Activated T-cell treated with anti-CD3 and anti-CD28 coated beads, Interleukin-2, amount 50 U/mL, for 4 hours (primary cell): ENCODE measurements at regions not wholly inside any gene's neighbourhood (a gene's known extent, or its start where the extent isn't known, plus 50 kb on each side); places are given as distances from the start of the nearest gene placed in this dataset.

ENCODE experiments used
- ATAC-seq, 2 donors: fragments of 200-7000 bp; cut with Tn5 transposase; one replicate each; pipeline ENCODE4 v1.10.0; 2021
- DNase-seq: peaks from one replicate; pipeline ENCODE4 v3.0.0-alpha.2; 2020
- H3K27me3 Mint-ChIP-seq: one replicate; pipeline ENCODE4 v1.8.0; 2021; ENCODE audit warnings: low read depth, mixed read lengths
- H3K36me3 Mint-ChIP-seq: one replicate; pipeline ENCODE4 v1.8.0; 2022; ENCODE audit warnings: mixed read lengths; ENCODE audit not compliant: insufficient read depth
- H3K4me1 Mint-ChIP-seq: one replicate; pipeline ENCODE4 v1.8.0; 2021; ENCODE audit warnings: low read depth, mixed read lengths
- H3K4me3 Mint-ChIP-seq: one replicate; pipeline ENCODE4 v1.8.0; 2021; ENCODE audit warnings: mild to moderate bottlenecking, moderate library complexity, mixed read lengths
- H3K9me3 Mint-ChIP-seq: one replicate; pipeline ENCODE4 v1.8.0; 2021; ENCODE audit warnings: mixed read lengths

DNA sequence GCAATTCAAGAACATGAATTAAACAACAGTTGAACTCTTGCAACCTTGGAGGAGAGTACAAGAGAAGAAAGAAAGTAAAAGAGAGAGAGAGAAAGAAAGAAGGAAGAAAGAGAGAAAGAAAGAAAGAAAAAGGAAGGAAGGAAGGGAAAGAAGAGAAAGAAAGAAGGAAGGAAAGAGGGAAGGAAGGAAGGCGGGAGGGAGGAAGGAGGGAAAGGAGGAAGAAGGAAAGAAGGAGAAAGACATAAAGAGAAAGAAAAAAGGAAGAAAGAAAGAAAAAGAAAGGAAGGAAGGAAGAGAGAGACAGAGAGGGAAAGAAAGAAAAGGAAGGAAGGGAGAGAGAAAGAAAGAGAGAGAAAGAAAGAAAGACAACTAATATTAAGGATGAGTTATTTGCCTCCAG lies 1106.7 kb downstream of the TYW1 start:
- ATAC-seq (no peak), DNase-seq (no peak)
- H3K36me3 Mint-ChIP-seq: no peaks in the 10 kb centered on the region
- no peak overlapping the region for H3K4me3 Mint-ChIP-seq
- no peaks in the 10 kb centered on the region for H3K27me3 Mint-ChIP-seq
- peaks cover 7% of the 10 kb centered on the region for H3K9me3 Mint-ChIP-seq
- no peaks in the 10 kb centered on the region for H3K4me1 Mint-ChIP-seq

DNA sequence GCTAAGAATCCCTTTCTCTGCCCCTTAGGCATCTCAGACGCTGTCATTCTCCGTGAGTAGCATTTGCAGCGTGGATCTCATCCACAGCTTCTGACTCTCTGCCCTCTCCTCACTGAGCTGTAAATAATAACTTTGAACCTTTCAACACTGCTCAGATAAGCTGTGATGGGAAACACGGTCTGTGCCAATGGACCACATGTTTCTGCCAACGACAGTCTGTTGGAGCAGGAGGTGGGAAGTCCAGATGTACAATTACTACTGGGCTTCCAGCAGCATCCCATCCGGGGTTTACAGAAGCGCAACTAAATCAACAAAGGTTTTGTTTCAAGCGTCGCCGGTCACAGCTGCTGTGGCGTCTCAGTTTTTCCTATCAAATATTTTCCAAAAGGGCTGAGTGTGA lies 1110.6 kb downstream of the TYW1 start:
- no peaks in the 10 kb centered on the region for H3K36me3 Mint-ChIP-seq
- ATAC-seq (no peak), DNase-seq (no peak)
- no peaks in the 10 kb centered on the region for H3K9me3 Mint-ChIP-seq
- no peaks in the 10 kb centered on the region for H3K4me1 Mint-ChIP-seq
- H3K27me3 Mint-ChIP-seq: no peaks in the 10 kb centered on the region
- H3K4me3 Mint-ChIP-seq: no peak overlapping the region

DNA sequence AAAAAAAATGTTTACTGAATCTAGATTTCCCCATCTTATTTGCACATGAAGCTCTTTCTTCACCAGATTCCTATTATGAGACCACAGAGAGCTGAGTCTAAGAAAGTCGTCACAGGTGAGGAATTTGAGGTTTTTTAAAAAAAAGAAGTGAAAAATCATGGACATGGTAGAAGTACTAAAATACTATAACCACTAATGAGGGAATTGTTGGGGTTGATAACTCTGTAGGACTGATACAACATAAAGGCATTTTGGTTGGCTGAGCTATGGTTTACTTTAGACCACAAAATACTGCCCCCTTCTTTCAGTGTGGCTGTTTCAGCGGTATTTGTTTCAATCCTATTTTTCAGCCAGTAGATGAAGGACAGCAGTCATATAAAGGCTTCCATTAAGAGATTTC lies 1111.3 kb downstream of the TYW1 start:
- no peaks in the 10 kb centered on the region for H3K36me3 Mint-ChIP-seq
- H3K27me3 Mint-ChIP-seq: no peaks in the 10 kb centered on the region
- H3K9me3 Mint-ChIP-seq: peaks cover 4% of the 10 kb centered on the region
- no peak for DNase-seq
- no peaks in the 10 kb centered on the region for H3K4me1 Mint-ChIP-seq
- no peak overlapping the region for H3K4me3 Mint-ChIP-seq
- ATAC-seq: no peak

DNA sequence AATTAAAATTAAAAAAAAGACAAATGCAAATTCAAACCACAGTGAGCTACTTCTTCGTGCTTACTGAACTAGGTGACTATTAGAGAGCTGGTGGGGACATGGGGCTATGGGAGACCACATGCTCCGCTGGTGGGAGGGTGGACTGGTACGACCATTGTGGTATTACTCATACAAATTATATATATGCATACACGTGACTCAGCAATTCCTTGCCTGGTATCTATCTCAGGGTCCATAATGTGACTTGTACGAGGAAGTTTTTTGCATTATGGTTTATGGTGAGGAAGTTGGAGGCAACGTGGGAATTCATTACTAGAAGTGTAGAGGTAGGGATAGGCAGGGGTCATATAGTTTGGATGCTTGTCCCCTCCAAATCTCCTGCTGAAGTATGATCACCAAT lies 1112.7 kb downstream of the TYW1 start:
- peaks cover 4% of the 10 kb centered on the region for H3K9me3 Mint-ChIP-seq
- ATAC-seq: no peak
- H3K27me3 Mint-ChIP-seq: no peaks in the 10 kb centered on the region
- DNase-seq: no peak
- H3K36me3 Mint-ChIP-seq: no peaks in the 10 kb centered on the region
- no peak overlapping the region for H3K4me3 Mint-ChIP-seq
- no peaks in the 10 kb centered on the region for H3K4me1 Mint-ChIP-seq

DNA sequence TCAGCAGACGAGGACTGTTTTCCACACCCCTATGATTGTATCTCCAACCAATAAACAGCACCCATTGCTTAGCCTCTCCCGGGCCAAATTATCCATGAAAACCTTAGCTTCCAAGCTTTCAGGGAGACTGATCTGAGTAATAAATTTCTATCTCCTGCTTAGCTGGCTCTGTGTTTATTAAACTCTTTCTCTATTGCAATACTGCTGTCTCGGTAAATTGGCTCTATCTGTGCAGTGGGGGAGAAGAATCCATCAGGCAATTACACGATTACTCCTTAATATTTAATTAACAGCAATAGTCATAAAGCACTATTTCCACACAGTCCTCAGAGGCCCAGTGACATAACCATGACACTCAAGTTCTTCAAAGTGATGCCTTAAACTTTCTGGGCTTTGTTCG lies 1122.8 kb downstream of the TYW1 start:
- Mint-ChIP-seq H3K27me3 (no peaks in the 10 kb centered on the region), H3K4me3 (no peak overlapping the region), H3K9me3 (peaks cover 37% of the 10 kb centered on the region), H3K36me3 (no peaks in the 10 kb centered on the region), H3K4me1 (no peaks in the 10 kb centered on the region)
- ATAC-seq (no peak), DNase-seq (no peak)

DNA sequence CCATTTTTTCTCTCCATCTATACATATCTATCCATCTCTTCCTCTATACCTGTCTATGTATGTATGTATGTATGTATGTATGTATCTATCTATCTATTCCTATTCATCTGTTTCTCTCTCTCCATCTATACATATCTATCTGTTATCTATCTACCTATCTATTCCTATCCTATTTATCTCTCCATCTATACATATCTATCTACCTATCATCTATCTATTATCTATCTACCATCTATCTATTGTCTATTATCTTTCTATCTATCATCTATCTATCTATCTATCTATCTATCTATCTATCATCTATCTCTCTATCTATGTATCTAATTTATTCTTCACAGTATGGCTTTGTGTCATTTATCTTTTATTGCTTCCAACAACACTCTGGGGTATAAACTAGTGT lies 1124.4 kb downstream of the TYW1 start:
- Mint-ChIP-seq H3K9me3 (peaks cover 37% of the 10 kb centered on the region), H3K4me3 (no peak overlapping the region), H3K4me1 (no peaks in the 10 kb centered on the region), H3K36me3 (no peaks in the 10 kb centered on the region), H3K27me3 (no peaks in the 10 kb centered on the region)
- no peak for DNase-seq
- ATAC-seq: no peak

DNA sequence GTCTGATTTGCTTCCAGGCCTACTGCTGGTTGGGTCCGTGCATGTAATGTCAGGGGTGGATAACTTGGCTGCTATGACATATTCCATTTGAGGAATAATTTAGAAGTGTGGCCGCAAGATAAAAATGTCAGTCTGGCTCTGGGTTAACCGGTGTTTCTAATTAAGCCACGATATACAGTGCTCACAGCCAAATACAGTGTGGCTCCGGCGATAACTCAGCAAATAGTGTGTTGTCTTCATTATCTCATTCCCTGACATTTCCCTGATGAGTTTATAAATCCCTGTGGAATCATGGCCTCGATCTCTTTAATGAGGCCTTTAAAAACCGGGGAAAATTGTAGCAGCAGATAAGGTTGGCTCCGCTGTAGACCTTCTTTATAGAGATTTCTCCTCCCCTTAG lies 1125.0 kb downstream of the TYW1 start:
- H3K27me3 Mint-ChIP-seq: no peaks in the 10 kb centered on the region
- H3K4me1 Mint-ChIP-seq: no peaks in the 10 kb centered on the region
- H3K4me3 Mint-ChIP-seq: no peak overlapping the region
- peaks cover 34% of the 10 kb centered on the region for H3K9me3 Mint-ChIP-seq
- no peaks in the 10 kb centered on the region for H3K36me3 Mint-ChIP-seq
- ATAC-seq: no peak
- DNase-seq: no peak

DNA sequence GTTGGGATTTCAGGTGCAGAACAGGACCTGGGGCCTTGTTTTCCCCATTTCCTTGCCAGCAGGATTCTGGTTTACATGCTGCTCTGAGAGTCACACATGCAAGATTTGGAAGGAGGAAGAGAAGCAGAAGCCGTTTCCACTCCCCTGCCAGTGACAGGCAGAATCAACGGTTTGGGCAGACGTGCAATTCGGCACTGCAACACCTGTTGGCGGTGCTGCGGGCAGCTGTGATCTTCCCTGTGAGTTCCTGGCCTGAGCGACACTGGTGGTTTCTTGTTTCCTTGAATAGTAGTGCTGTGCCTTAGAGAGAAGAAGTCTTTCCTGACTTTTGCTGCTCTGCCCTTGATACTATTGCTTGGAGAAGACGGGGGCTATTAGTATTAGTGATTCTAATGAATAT lies 1126.2 kb downstream of the TYW1 start:
- H3K27me3 Mint-ChIP-seq: no peaks in the 10 kb centered on the region
- H3K36me3 Mint-ChIP-seq: no peaks in the 10 kb centered on the region
- ATAC-seq (no peak), DNase-seq (no peak)
- no peak overlapping the region for H3K4me3 Mint-ChIP-seq
- H3K4me1 Mint-ChIP-seq: no peaks in the 10 kb centered on the region
- H3K9me3 Mint-ChIP-seq: peaks cover 32% of the 10 kb centered on the region

DNA sequence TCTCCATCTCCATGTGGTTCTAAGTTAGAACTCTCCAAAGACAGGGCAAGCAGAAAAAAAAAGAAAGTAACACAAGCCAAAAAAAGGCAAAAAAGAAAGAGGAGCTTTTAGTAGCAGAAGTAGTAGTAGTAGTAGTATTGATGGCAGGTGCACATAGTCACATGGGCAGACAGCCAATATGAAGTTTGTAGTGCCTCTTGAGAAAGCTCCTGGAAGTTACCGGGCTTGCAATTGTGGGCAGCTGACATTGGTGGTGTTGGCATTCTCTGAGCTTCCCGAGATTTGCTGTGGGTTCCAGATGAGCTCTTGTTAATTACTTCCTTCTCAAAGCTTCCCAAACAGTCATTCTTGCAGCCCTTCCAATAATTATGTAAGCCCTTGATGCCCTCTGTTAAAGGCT lies 1128.5 kb downstream of the TYW1 start:
- no peaks in the 10 kb centered on the region for H3K27me3 Mint-ChIP-seq
- no peaks in the 10 kb centered on the region for H3K4me1 Mint-ChIP-seq
- H3K9me3 Mint-ChIP-seq: peaks cover 14% of the 10 kb centered on the region
- no peaks in the 10 kb centered on the region for H3K36me3 Mint-ChIP-seq
- no peak overlapping the region for H3K4me3 Mint-ChIP-seq
- no peak for DNase-seq
- ATAC-seq: no peak

DNA sequence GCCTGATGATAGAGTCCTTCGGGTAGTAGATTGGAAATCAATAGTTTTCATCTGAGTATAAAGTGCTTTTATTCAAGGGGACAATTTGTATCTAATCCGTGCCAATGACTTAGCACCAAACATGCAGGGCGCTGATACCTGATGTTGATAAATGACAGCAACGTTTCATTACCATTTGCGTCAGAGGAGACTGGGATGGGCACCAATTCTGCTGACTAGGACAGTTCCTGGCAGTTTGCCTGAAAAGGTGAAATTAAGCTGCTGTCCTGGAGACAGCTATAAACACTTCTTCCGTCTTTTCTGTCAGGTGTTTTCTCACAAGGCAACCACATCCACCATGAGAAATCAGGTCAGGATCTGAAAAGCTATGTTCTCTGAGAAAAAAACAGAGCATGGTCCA lies 1136.4 kb downstream of the TYW1 start:
- Mint-ChIP-seq H3K4me3 (no peak overlapping the region), H3K4me1 (no peaks in the 10 kb centered on the region), H3K9me3 (peaks cover 11% of the 10 kb centered on the region), H3K27me3 (no peaks in the 10 kb centered on the region), H3K36me3 (no peaks in the 10 kb centered on the region)
- DNase-seq (no peak), ATAC-seq (no peak)

DNA sequence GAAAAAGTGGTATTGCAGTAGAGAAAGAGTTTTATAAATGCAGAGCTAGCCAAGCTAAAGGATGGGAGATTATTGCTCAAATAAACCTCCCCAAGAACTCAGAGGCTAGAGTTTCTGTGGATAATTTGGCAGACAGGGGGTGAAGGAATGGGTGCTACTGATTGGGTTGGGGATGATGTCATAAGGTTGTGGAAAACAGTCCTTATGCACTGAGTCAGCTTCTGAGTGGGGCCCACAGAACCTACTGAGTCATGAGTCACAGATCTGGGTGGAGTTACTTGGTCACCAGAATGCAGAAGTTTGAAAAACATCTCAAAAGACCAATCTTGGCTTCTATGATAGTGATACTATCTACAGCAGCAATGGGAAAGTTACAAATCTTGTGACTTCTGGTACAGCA lies 1146.7 kb downstream of the TYW1 start:
- Mint-ChIP-seq H3K4me1 (no peaks in the 10 kb centered on the region), H3K4me3 (no peak overlapping the region), H3K9me3 (peaks cover 44% of the 10 kb centered on the region), H3K36me3 (no peaks in the 10 kb centered on the region), H3K27me3 (peaks cover 2% of the 10 kb centered on the region)
- no peak for DNase-seq
- ATAC-seq: no peak

DNA sequence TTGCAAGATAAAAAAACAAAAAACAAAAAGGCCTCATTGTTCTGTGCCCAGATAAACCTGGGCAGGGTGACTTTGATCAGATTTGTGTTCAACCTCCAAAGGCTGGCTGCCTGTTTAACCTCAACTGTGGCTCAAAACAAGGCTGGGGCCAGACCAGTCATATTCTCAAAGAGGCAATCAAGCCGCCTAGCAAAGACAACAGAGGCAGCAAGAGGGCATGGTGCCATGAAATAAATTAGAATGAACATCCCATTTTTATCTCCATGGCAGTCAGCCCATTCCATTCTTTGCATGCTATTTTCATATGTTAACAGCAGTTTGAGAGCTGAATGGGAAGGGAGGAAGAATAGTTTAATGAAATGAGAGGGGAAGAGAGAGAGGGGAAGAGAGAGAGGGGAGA lies 1150.3 kb downstream of the TYW1 start:
- no peak for DNase-seq
- Mint-ChIP-seq H3K4me1 (no peaks in the 10 kb centered on the region), H3K27me3 (peaks cover 2% of the 10 kb centered on the region)

DNA sequence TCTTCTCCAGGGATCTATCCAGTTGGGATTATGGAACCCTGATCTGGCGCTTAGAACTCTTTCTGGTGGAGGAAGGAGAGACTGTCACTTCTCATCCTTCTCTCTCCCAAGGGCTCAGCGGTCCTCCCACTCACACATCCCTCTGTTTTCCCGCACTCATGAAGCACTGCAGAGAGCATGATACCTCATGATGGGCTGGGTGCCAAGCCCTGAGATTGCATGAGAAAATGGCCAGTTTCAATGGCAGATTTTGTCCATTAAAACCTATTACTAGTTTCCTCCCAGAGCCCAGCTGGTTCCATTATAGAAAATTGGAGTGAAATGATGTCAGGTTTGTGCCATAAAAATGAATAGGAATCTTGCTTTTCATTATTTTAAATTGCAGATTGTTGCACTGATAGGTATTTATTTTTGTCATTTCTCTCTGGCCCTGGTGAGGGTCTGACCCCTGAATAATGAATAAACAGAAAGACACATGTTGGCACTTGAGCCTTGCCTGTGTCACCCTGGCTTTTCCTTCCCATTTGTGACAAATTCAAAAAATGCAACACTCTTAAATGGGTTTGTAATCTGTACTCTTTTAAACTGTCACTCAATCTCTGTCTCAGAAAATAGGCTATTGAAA lies 1151.1 kb downstream of the TYW1 start:
- Mint-ChIP-seq H3K4me3 (no peak overlapping the region), H3K9me3 (peaks cover 37% of the 10 kb centered on the region), H3K27me3 (peaks cover 2% of the 10 kb centered on the region), H3K4me1 (no peaks in the 10 kb centered on the region), H3K36me3 (no peaks in the 10 kb centered on the region)
- no peak for ATAC-seq
- no peak for DNase-seq

More for the DNA sequence above, 1150.3 kb downstream of the TYW1 start:
- Mint-ChIP-seq H3K9me3 (peaks cover 41% of the 10 kb centered on the region), H3K4me3 (no peak overlapping the region), H3K36me3 (no peaks in the 10 kb centered on the region)
- ATAC-seq: no peak

DNA sequence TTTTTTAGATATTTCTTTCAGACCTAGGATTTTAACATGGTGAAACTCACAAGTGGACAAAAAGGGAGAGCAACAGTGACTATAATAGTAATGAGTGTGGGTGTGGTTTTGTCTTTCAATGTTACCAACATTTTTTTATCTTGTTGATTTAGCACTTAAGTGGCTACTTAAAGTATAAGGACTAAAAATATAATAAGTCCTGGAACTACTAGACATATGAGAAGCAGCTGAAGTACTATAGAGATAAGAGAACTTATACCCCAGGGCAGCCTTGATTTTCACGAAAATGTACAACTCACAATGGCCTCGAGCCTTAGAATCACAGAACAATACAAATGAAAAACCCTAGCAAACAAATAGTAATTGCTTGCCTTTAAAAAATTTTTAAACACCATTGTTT lies 1151.8 kb downstream of the TYW1 start:
- no peaks in the 10 kb centered on the region for H3K36me3 Mint-ChIP-seq
- ATAC-seq (no peak), DNase-seq (no peak)
- H3K27me3 Mint-ChIP-seq: peaks cover 2% of the 10 kb centered on the region
- no peaks in the 10 kb centered on the region for H3K4me1 Mint-ChIP-seq
- peaks cover 30% of the 10 kb centered on the region for H3K9me3 Mint-ChIP-seq
- H3K4me3 Mint-ChIP-seq: no peak overlapping the region

DNA sequence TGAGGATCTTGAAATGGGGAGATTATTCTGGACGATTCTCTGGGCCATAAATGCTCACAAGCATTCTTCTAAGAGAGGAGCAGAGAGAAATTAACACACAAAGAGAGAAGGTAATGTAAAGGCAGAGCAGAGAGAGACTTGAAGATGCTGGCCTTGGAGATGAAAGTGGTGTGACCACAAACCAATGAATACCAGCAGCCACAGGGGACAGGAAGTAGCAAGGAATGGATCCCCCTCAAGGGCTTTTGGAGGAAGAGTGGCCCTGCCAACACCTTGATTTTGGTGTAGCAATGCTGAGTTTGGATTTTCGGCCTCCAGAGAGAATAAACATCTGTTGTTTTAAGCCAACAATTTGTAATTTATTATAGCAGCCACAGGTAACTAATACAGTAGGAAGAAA lies 1155.6 kb downstream of the TYW1 start:
- ATAC-seq: no peak
- Mint-ChIP-seq H3K36me3 (no peaks in the 10 kb centered on the region), H3K27me3 (no peaks in the 10 kb centered on the region)

DNA sequence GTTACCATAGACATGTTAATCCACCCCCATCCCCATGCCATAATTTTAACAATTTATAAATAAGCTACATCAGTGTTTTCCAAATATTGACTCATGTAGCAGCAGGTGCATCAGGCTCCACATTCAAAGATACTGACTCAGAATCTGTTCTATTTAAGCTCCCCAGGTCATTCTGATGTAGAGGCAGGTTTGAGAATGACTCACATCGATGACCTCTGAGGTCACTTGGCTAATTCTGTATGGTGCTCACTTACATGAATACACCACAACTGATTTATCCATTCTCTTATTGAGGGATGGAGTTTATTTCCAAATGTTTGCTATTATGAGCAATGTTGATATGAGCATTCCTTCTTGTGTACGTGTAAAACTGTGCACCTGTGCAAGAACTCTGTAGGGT lies 1159.0 kb downstream of the TYW1 start:
- no peaks in the 10 kb centered on the region for H3K36me3 Mint-ChIP-seq
- no peaks in the 10 kb centered on the region for H3K4me1 Mint-ChIP-seq
- ATAC-seq: no peak
- DNase-seq: no peak
- H3K4me3 Mint-ChIP-seq: no peak overlapping the region
- no peaks in the 10 kb centered on the region for H3K27me3 Mint-ChIP-seq
- peaks cover 9% of the 10 kb centered on the region for H3K9me3 Mint-ChIP-seq

More for the DNA sequence above, 1155.6 kb downstream of the TYW1 start:
- DNase-seq: no peak
- Mint-ChIP-seq H3K4me1 (no peaks in the 10 kb centered on the region), H3K9me3 (peaks cover 20% of the 10 kb centered on the region), H3K4me3 (no peak overlapping the region)
